Breast epithelium (tissue), 4 donors: ENCODE measurements at regions not wholly inside any gene's neighbourhood (a gene's known extent, or its start where the extent isn't known, plus 50 kb on each side); places are given as distances from the start of the nearest gene placed in this dataset.

Experiments
- DNase-seq, 2 donors: peaks; one replicate each; pipeline ENCODE4 v3.0.0-alpha.2; 2019; ENCODE audit warnings: low spot score in 2 of 2
- H3K27ac ChIP-seq, 2 donors: fragments of 200-600 bp; sonication (generic) in 1 of 2; one replicate each; pipeline ENCODE4 v1.5.1; 2016 to 2019; ENCODE audit warnings: mild to moderate bottlenecking in 1 of 2
- H3K27me3 ChIP-seq, 2 donors: fragments of 200-600 bp; sonication (generic) in 1 of 2; one replicate each; pipeline versions ENCODE4 v1.5.1 to v1.6.0; 2017 to 2019; ENCODE audit warnings: control low read depth in 1 of 2, mild to moderate bottlenecking in 1 of 2
- H3K36me3 ChIP-seq: fragments of 200-600 bp; one replicate; pipeline ENCODE4 v1.5.1; 2019
- H3K4me1 ChIP-seq, 2 donors: fragments of 200-600 bp; sonication (generic); one replicate each; pipeline ENCODE4 v1.5.1; 2016 to 2019; ENCODE audit warnings: control low read depth in 1 of 2
- H3K4me3 ChIP-seq, 3 donors: fragments of 200-600 bp; sonication (generic); 1 replicate in 2 of 3; 2 replicates in 1 of 3; pipeline ENCODE4 v1.5.1; 2016 to 2019; ENCODE audit warnings: mild to moderate bottlenecking in 3 of 3, moderate library complexity in 2 of 3
- H3K9me3 ChIP-seq, 2 donors: fragments of 200-600 bp; sonication (generic) in 1 of 2; one replicate each; pipeline ENCODE4 v1.5.1; 2016 to 2019; ENCODE audit warnings: control low read depth in 1 of 2
- CTCF ChIP-seq, 3 donors: fragments of 450-650 bp; IDR thresholded peaks; one replicate each; pipeline ENCODE4 v1.5.1; 2016 to 2017; ENCODE audit warnings: antibody characterized with exemption in 3 of 3, mild to moderate bottlenecking in 3 of 3, moderate library complexity in 3 of 3
- POLR2A ChIP-seq: fragments of 450-650 bp; IDR thresholded peaks from one replicate; pipeline ENCODE4 v1.6.1; 2016; ENCODE audit warnings: antibody characterized with exemption, mild to moderate bottlenecking, moderate library complexity
- POLR2AphosphoS5 ChIP-seq, 3 donors: sonication (generic); formaldehyde crosslinking; IDR thresholded peaks; one replicate each; pipeline ENCODE4 v1.6.1; 2017; ENCODE audit warnings: antibody characterized with exemption in 3 of 3
- intact Hi-C: fragments of 100-400 bp; cut with DNase I; formaldehyde crosslinking; loops from one replicate; pipeline ENCODE4 v1.15.1; 2023; ENCODE audit warnings: low total_unique reads

GRCh38 chrX:113629326-113629725, 788.7 kb upstream of the AMOT start:
- no peaks in the 10 kb centered on the region for H3K9me3 ChIP-seq
- TF ChIP-seq POLR2A (no peak), CTCF (IDR thresholded peaks at IDR 0.05) (no peak), POLR2AphosphoS5 (IDR thresholded peaks at IDR 0.05) (no peak)
- H3K4me1 ChIP-seq: no peaks in the 10 kb centered on the region
- H3K36me3 ChIP-seq: no peaks in the 10 kb centered on the region
- H3K27ac ChIP-seq: no peak overlapping the region
- H3K27me3 ChIP-seq: peaks cover 0 to 25% of the 10 kb centered on the region in 2 donors
- no peak for DNase-seq
- no peak overlapping the region for H3K4me3 ChIP-seq
- intact Hi-C loops: loop anchor here (2.0 kb wide), 1 partner anchor 57 kb away; no protein-coding TSS in a partner anchor

GRCh38 chrX:113594123-113594841, 753.7 kb upstream of the AMOT start:
- no peak for TF ChIP-seq CTCF (IDR thresholded peaks at IDR 0.05)
- TF ChIP-seq POLR2A: no peak
- no peak for TF ChIP-seq POLR2AphosphoS5 (IDR thresholded peaks at IDR 0.05)
- Histone ChIP-seq H3K4me3 (no peak overlapping the region), H3K27me3 (peaks cover 0 to 17% of the 10 kb centered on the region in 2 donors), H3K4me1 (no peaks in the 10 kb centered on the region), H3K9me3 (peaks cover 4 to 10% of the 10 kb centered on the region in 2 donors), H3K36me3 (no peaks in the 10 kb centered on the region), H3K27ac (no peak overlapping the region)
- intact Hi-C loops: no loop called here
- DNase-seq: no peak

- Histone ChIP-seq H3K9me3 (peaks cover 0 to 8% of the 10 kb centered on the region in 2 donors), H3K36me3 (no peaks in the 10 kb centered on the region), H3K4me3 (no peak overlapping the region), H3K27me3 (peaks cover 0 to 15% of the 10 kb centered on the region in 2 donors), H3K4me1 (no peaks in the 10 kb centered on the region), H3K27ac (no peak overlapping the region)
- no peak for TF ChIP-seq CTCF (IDR thresholded peaks at IDR 0.05)
- TF ChIP-seq POLR2A: no peak
- TF ChIP-seq POLR2AphosphoS5 (IDR thresholded peaks at IDR 0.05): no peak
- no peak for DNase-seq
- intact Hi-C loops: no loop called here
Observed at GRCh38 chrX:113586281-113586898, 745.8 kb upstream of the AMOT start.

GRCh38 chrX:113580486-113580885, 739.9 kb upstream of the AMOT start:
- H3K27me3 ChIP-seq: peaks cover 0 to 5% of the 10 kb centered on the region in 2 donors
- no peak for DNase-seq
- no peak for TF ChIP-seq POLR2A
- no peak for TF ChIP-seq POLR2AphosphoS5 (IDR thresholded peaks at IDR 0.05)
- no peak for TF ChIP-seq CTCF (IDR thresholded peaks at IDR 0.05)
- H3K27ac ChIP-seq: no peak overlapping the region
- peaks cover 0 to 23% of the 10 kb centered on the region in 2 donors for H3K9me3 ChIP-seq
- no peaks in the 10 kb centered on the region for H3K36me3 ChIP-seq
- H3K4me1 ChIP-seq: no peaks in the 10 kb centered on the region
- intact Hi-C loops: no loop called here
- no peak overlapping the region for H3K4me3 ChIP-seq

GRCh38 chrX:113558576-113558975, 717.9 kb upstream of the AMOT start:
- Histone ChIP-seq H3K27me3 (peaks cover 0 to 23% of the 10 kb centered on the region in 2 donors), H3K27ac (no peak overlapping the region), H3K36me3 (no peaks in the 10 kb centered on the region), H3K4me1 (no peaks in the 10 kb centered on the region), H3K9me3 (no peaks in the 10 kb centered on the region), H3K4me3 (no peak overlapping the region)
- intact Hi-C loops: no loop called here
- TF ChIP-seq POLR2A (no peak), CTCF (IDR thresholded peaks at IDR 0.05) (no peak), POLR2AphosphoS5 (IDR thresholded peaks at IDR 0.05) (no peak)
- DNase-seq: no peak
